SK-N-SH treated with all-trans-retinoic acid at 6 μM for 48 hours (cell line): ENCODE measurements at regions not wholly inside any gene's neighbourhood (a gene's known extent, or its start where the extent isn't known, plus 50 kb on each side); places are given as distances from the start of the nearest gene placed in this dataset.
"Not testable (repeated sequence)": the region's sequence is repeated elsewhere in the genome, so short reads cannot be mapped to it uniquely, and the experiment has no call there.

Experiments
- ATAC-seq: fragments of 200-7000 bp; cut with Tn5 transposase; 3 replicates; pipeline ENCODE4 v1.9.1; 2020; ENCODE audit warnings: mild to moderate bottlenecking, moderate library complexity
- ARNTL ChIP-seq: fragments of 450-650 bp; formaldehyde crosslinking; IDR thresholded peaks from 2 replicates; pipeline ENCODE4 v1.5.0; 2020; ENCODE audit warnings: low read depth, mild to moderate bottlenecking, moderate library complexity, borderline replicate concordance
- CSDC2 ChIP-seq: fragments of 250-450 bp; sonication (Bioruptor Pico); IDR thresholded peaks from 2 replicates; pipeline ENCODE4 v1.5.0; 2020; ENCODE audit warnings: mild to moderate bottlenecking, moderate library complexity
- ESRRG ChIP-seq: fragments of 250-450 bp; sonication (Bioruptor Pico); IDR thresholded peaks from 2 replicates; pipeline ENCODE4 v1.6.1; 2021; ENCODE audit warnings: mild to moderate bottlenecking
- GLIS3 ChIP-seq: fragments of 250-450 bp; sonication (Bioruptor Pico); IDR thresholded peaks from 2 replicates; pipeline ENCODE4 v1.5.0; 2020; ENCODE audit warnings: mild to moderate bottlenecking, moderate library complexity
- ISL1 ChIP-seq: fragments of 250-450 bp; sonication (Bioruptor Pico); IDR thresholded peaks from 2 replicates; pipeline ENCODE4 v2.1.2; 2022; ENCODE audit warnings: mild to moderate bottlenecking, moderate library complexity
- PPARA ChIP-seq: fragments of 250-450 bp; sonication (Bioruptor Pico); IDR thresholded peaks from 2 replicates; pipeline ENCODE4 v1.5.0; 2020; ENCODE audit warnings: mild to moderate bottlenecking, borderline replicate concordance
- RARB ChIP-seq: fragments of 250-450 bp; sonication (Bioruptor Pico); IDR thresholded peaks from 2 replicates; pipeline ENCODE4 v1.8.0; 2021; ENCODE audit warnings: mild to moderate bottlenecking, moderate library complexity
- SNAI2 ChIP-seq: fragments of 250-450 bp; sonication (Bioruptor Pico); IDR thresholded peaks from 2 replicates; pipeline ENCODE4 v1.5.0; 2020; ENCODE audit warnings: mild to moderate bottlenecking, moderate library complexity
- TCF4 ChIP-seq: fragments of 250-450 bp; sonication (Bioruptor Pico); IDR thresholded peaks from 2 replicates; pipeline ENCODE4 v1.8.0; 2021; ENCODE audit warnings: mild to moderate bottlenecking, moderate library complexity, borderline replicate concordance
- TOX ChIP-seq: fragments of 250-450 bp; sonication (Bioruptor Pico); IDR thresholded peaks from 2 replicates; pipeline ENCODE4 v1.8.0; 2021; ENCODE audit warnings: mild to moderate bottlenecking, moderate library complexity, borderline replicate concordance
- ZC3H10 ChIP-seq: fragments of 250-450 bp; sonication (Bioruptor Pico); IDR thresholded peaks from 2 replicates; pipeline ENCODE4 v1.5.1; 2021; ENCODE audit warnings: mild to moderate bottlenecking, moderate library complexity
- ZFP3 ChIP-seq: fragments of 250-450 bp; sonication (Bioruptor Pico); IDR thresholded peaks from 2 replicates; pipeline ENCODE4 v1.5.0; 2020; ENCODE audit warnings: mild to moderate bottlenecking, moderate library complexity
- ZFP30 ChIP-seq: fragments of 450-650 bp; formaldehyde crosslinking; IDR thresholded peaks from 2 replicates; pipeline ENCODE4 v1.5.0; 2022; ENCODE audit warnings: mild to moderate bottlenecking, moderate library complexity
- ZNF70 ChIP-seq: fragments of 450-650 bp; formaldehyde crosslinking; IDR thresholded peaks from 2 replicates; pipeline ENCODE4 v1.5.0; 2020; ENCODE audit warnings: mild to moderate bottlenecking, moderate library complexity
- ZNF8 ChIP-seq: fragments of 450-650 bp; formaldehyde crosslinking; IDR thresholded peaks from 2 replicates; pipeline ENCODE4 v1.5.0; 2020; ENCODE audit warnings: mild to moderate bottlenecking, moderate library complexity
- TF ChIP-seq, protein P1 (sequence below): fragments of 250-450 bp; sonication (Bioruptor Pico); IDR thresholded peaks from 2 replicates; pipeline ENCODE4 v1.8.0; 2020; ENCODE audit warnings: mild to moderate bottlenecking, moderate library complexity, borderline replicate concordance
- TF ChIP-seq, protein P2 (sequence below): fragments of 250-450 bp; sonication (Bioruptor Pico); IDR thresholded peaks from 2 replicates; pipeline ENCODE4 v1.5.0; 2020; ENCODE audit warnings: mild to moderate bottlenecking, moderate library complexity
- TF ChIP-seq, protein P3 (sequence below): fragments of 250-450 bp; sonication (Bioruptor Pico); IDR thresholded peaks from 2 replicates; pipeline ENCODE4 v1.5.1; 2020; ENCODE audit warnings: low read depth, mild to moderate bottlenecking, moderate library complexity
- TF ChIP-seq, protein P4 (sequence below): fragments of 250-450 bp; sonication (Bioruptor Pico); IDR thresholded peaks from 2 replicates; pipeline ENCODE4 v1.5.1; 2021; ENCODE audit warnings: mild to moderate bottlenecking, moderate library complexity

DNA sequence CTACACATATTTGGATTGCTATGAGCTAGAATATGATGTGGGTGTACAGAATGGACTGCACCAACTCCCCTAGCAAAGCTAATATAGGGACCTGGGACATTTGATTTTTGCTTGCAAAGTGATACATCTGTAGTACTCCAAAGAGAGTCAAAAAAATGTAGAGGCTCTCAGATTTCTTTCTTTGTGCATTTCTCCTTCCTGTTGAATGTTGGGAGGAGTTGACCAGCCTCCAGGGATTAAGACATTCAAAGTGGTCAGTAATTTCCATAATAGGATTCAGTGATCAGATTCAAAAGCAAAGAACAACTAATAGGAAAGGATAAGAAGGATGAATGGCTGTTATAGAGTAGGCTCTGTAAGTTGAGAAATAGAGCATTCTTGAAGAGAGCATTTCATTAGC is 934.9 kb downstream of the KCNJ2 start:
- TF ChIP-seq TOX (CRISPR knock-in tag) (no peak), GLIS3 (no peak), ZNF8 (no peak), ZNF70 (no peak), ZFP30 (CRISPR knock-in tag) (no peak), ISL1 (CRISPR knock-in tag) (no peak), PPARA (CRISPR knock-in tag) (no peak)
- TF ChIP-seq, protein P1, sequence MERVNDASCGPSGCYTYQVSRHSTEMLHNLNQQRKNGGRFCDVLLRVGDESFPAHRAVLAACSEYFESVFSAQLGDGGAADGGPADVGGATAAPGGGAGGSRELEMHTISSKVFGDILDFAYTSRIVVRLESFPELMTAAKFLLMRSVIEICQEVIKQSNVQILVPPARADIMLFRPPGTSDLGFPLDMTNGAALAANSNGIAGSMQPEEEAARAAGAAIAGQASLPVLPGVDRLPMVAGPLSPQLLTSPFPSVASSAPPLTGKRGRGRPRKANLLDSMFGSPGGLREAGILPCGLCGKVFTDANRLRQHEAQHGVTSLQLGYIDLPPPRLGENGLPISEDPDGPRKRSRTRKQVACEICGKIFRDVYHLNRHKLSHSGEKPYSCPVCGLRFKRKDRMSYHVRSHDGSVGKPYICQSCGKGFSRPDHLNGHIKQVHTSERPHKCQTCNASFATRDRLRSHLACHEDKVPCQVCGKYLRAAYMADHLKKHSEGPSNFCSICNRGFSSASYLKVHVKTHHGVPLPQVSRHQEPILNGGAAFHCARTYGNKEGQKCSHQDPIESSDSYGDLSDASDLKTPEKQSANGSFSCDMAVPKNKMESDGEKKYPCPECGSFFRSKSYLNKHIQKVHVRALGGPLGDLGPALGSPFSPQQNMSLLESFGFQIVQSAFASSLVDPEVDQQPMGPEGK (CRISPR knock-in tag): no peak
- TF ChIP-seq, protein P2, sequence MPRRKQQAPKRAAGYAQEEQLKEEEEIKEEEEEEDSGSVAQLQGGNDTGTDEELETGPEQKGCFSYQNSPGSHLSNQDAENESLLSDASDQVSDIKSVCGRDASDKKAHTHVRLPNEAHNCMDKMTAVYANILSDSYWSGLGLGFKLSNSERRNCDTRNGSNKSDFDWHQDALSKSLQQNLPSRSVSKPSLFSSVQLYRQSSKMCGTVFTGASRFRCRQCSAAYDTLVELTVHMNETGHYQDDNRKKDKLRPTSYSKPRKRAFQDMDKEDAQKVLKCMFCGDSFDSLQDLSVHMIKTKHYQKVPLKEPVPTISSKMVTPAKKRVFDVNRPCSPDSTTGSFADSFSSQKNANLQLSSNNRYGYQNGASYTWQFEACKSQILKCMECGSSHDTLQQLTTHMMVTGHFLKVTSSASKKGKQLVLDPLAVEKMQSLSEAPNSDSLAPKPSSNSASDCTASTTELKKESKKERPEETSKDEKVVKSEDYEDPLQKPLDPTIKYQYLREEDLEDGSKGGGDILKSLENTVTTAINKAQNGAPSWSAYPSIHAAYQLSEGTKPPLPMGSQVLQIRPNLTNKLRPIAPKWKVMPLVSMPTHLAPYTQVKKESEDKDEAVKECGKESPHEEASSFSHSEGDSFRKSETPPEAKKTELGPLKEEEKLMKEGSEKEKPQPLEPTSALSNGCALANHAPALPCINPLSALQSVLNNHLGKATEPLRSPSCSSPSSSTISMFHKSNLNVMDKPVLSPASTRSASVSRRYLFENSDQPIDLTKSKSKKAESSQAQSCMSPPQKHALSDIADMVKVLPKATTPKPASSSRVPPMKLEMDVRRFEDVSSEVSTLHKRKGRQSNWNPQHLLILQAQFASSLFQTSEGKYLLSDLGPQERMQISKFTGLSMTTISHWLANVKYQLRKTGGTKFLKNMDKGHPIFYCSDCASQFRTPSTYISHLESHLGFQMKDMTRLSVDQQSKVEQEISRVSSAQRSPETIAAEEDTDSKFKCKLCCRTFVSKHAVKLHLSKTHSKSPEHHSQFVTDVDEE (CRISPR knock-in tag): no peak
- ATAC-seq: no peak

DNA sequence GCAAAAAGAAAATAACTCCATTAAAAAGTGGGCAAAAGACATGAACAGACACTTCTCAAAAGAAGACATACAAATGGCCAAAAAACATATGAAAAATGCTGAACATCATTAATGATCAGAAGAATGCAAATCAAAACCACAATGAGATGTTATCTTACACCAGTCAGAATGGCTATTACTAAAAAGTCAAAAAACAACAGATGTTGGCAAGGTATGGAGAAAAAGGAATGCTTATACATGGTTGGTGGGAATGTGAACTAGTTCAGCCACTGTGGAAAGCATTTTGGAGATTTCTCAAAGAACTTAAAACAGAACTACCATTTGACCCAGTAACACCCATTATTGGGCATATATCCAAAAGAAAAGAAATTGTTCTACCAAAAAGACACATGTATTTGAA is 936.7 kb downstream of the KCNJ2 start:
- not testable (repeated sequence) for ATAC-seq

DNA sequence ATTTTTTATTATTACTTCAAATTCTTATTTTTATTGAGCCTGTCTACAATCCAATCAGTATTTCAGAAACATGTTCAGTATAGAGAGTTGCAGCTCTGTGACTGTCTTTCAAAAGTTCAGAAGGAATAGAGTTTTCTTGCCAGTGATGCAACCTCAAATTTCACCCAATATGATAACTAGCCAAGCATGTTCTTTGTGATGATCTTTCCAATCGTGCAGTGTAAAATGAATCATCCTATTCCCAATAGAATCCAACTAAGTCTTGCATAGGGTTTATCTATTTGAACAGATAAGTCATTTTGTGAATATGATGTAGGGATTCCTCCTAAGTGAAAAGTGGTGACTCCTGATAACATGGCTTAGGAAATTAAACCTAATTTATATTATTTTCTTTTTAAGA is 937.8 kb downstream of the KCNJ2 start:
- TF ChIP-seq ESRRG (no peak), ISL1 (CRISPR knock-in tag) (peak; percentile 61)
- ATAC-seq: no peak

DNA sequence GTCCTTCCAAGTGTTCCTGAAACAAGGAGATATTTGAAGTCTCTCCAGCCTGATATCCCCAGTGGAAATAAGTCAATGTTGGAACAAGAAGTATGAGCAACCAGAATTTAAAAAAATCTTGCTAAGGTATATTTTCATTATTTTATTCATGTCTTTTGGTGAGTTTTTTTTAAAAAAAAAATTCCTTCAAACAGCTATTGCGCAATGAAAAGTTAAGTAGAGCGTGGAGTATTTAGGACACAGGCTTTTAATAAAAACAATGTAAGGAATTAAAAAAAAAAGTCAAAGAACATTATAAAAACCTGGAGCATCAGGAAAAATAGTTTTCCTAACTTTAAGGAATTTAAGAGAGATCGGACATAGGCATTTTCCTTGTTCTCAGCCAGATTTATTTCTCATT is 940.4 kb downstream of the KCNJ2 start:
- TF ChIP-seq GLIS3 (no peak), CSDC2 (no peak)
- TF ChIP-seq, all 23 proteins: peak for 0
- ATAC-seq: no peak

DNA sequence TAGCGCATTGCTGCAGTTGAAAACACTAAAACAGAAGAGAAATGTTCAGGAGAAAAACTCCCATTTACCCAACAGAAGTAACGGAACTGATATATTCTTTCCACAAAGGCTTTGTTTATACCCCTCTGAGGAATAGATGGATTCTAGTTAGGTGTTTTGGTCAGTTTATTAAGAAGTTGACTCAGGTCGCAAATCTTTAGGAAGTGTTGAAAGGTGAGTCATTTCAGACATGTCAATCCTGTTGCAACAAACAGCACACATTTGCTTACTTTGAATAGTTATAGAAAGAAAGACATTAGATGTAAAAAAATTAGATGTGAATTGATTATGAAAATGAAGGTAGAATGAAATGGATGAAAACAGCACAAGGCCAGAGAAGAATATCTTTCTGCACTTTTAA is 941.0 kb downstream of the KCNJ2 start:
- TF ChIP-seq ZFP30 (CRISPR knock-in tag) (no peak), TOX (CRISPR knock-in tag) (no peak), GLIS3 (no peak), ZFP3 (CRISPR knock-in tag) (no peak), ESRRG (no peak), SNAI2 (no peak), RARB (CRISPR knock-in tag) (no peak), ARNTL (CRISPR knock-in tag) (no peak), TCF4 (CRISPR knock-in tag) (no peak), ZC3H10 (CRISPR knock-in tag) (no peak)
- TF ChIP-seq, protein P3, sequence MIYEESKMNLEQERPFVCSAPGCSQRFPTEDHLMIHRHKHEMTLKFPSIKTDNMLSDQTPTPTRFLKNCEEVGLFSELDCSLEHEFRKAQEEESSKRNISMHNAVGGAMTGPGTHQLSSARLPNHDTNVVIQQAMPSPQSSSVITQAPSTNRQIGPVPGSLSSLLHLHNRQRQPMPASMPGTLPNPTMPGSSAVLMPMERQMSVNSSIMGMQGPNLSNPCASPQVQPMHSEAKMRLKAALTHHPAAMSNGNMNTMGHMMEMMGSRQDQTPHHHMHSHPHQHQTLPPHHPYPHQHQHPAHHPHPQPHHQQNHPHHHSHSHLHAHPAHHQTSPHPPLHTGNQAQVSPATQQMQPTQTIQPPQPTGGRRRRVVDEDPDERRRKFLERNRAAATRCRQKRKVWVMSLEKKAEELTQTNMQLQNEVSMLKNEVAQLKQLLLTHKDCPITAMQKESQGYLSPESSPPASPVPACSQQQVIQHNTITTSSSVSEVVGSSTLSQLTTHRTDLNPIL (CRISPR knock-in tag): no peak
- TF ChIP-seq, protein P2 (CRISPR knock-in tag): no peak
- TF ChIP-seq, protein P4, sequence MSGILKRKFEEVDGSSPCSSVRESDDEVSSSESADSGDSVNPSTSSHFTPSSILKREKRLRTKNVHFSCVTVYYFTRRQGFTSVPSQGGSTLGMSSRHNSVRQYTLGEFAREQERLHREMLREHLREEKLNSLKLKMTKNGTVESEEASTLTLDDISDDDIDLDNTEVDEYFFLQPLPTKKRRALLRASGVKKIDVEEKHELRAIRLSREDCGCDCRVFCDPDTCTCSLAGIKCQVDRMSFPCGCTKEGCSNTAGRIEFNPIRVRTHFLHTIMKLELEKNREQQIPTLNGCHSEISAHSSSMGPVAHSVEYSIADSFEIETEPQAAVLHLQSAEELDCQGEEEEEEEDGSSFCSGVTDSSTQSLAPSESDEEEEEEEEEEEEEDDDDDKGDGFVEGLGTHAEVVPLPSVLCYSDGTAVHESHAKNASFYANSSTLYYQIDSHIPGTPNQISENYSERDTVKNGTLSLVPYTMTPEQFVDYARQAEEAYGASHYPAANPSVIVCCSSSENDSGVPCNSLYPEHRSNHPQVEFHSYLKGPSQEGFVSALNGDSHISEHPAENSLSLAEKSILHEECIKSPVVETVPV: no peak
- ATAC-seq: no peak
